Endothelial cell (in vitro differentiated cells): ENCODE measurements at regions not wholly inside any gene's neighbourhood (a gene's known extent, or its start where the extent isn't known, plus 50 kb on each side); places are given as distances from the start of the nearest gene placed in this dataset.

Experiments
- DNase-seq: peaks from one replicate; pipeline ENCODE4 v3.0.0; 2021; ENCODE audit warnings: low spot score
- H3K27ac Mint-ChIP-seq: one replicate; pipeline ENCODE4 v1.8.0; 2021; ENCODE audit warnings: mixed read lengths, inconsistent platforms; ENCODE audit not compliant: unreplicated experiment
- H3K27me3 Mint-ChIP-seq: one replicate; pipeline ENCODE4 v1.8.0; 2021; ENCODE audit warnings: mild to moderate bottlenecking, moderate library complexity, mixed read lengths, inconsistent platforms; ENCODE audit not compliant: unreplicated experiment
- H3K36me3 Mint-ChIP-seq: one replicate; pipeline ENCODE4 v1.8.0; 2021; ENCODE audit warnings: mild to moderate bottlenecking, low read depth, mixed read lengths, inconsistent platforms; ENCODE audit not compliant: unreplicated experiment
- H3K4me1 Mint-ChIP-seq: one replicate; pipeline ENCODE4 v1.8.0; 2021; ENCODE audit warnings: mild to moderate bottlenecking, mixed read lengths, inconsistent platforms; ENCODE audit not compliant: unreplicated experiment
- H3K4me3 Mint-ChIP-seq: one replicate; pipeline ENCODE4 v1.8.0; 2021; ENCODE audit warnings: mild to moderate bottlenecking, mixed read lengths, inconsistent platforms; ENCODE audit not compliant: unreplicated experiment
- H3K9me3 Mint-ChIP-seq: one replicate; pipeline ENCODE4 v1.8.0; 2021; ENCODE audit warnings: mixed read lengths, inconsistent platforms; ENCODE audit not compliant: unreplicated experiment
- TF ChIP-seq, protein P1 (sequence below): fragments of 200-600 bp; sonication (generic); IDR thresholded peaks from one replicate; pipeline ENCODE4 v1.5.0; 2021; ENCODE audit warnings: antibody characterized with exemption; ENCODE audit not compliant: unreplicated experiment

DNA sequence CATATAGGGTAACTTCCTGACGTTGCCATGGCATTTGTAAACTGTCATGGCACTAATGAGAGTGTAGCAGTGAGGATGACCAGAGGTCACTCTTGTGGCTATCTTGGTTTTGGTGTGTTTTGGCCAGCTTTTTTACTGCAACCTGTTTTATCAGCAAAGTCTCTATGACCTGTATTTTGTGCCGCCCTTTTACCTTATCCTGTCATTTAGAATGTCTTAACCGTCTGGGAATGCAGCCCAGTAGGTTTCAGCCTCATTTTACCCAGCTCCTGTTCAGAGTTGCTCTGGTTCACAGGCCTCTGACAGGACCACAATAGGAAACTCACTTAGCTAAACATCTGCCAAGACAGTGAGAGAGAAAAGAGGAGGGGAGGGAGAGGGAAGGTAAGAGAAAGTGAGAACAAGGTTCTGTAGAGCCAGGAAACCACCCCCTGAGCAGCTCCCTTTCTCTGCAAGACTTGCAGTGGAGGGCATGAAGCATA, 64.8 kb upstream of the PLEKHG3 start:
- H3K36me3 Mint-ChIP-seq = no peaks in the 10 kb centered on the region
- H3K9me3 Mint-ChIP-seq = no peaks in the 10 kb centered on the region
- no peak overlapping the region for H3K4me3 Mint-ChIP-seq
- peaks cover 29% of the 10 kb centered on the region for H3K4me1 Mint-ChIP-seq
- peak overlapping the region; percentile 62 for H3K27ac Mint-ChIP-seq
- DNase-seq = no peak
- TF ChIP-seq, protein P1, sequence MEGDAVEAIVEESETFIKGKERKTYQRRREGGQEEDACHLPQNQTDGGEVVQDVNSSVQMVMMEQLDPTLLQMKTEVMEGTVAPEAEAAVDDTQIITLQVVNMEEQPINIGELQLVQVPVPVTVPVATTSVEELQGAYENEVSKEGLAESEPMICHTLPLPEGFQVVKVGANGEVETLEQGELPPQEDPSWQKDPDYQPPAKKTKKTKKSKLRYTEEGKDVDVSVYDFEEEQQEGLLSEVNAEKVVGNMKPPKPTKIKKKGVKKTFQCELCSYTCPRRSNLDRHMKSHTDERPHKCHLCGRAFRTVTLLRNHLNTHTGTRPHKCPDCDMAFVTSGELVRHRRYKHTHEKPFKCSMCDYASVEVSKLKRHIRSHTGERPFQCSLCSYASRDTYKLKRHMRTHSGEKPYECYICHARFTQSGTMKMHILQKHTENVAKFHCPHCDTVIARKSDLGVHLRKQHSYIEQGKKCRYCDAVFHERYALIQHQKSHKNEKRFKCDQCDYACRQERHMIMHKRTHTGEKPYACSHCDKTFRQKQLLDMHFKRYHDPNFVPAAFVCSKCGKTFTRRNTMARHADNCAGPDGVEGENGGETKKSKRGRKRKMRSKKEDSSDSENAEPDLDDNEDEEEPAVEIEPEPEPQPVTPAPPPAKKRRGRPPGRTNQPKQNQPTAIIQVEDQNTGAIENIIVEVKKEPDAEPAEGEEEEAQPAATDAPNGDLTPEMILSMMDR = no peak
- H3K27me3 Mint-ChIP-seq = peaks cover 1% of the 10 kb centered on the region

DNA sequence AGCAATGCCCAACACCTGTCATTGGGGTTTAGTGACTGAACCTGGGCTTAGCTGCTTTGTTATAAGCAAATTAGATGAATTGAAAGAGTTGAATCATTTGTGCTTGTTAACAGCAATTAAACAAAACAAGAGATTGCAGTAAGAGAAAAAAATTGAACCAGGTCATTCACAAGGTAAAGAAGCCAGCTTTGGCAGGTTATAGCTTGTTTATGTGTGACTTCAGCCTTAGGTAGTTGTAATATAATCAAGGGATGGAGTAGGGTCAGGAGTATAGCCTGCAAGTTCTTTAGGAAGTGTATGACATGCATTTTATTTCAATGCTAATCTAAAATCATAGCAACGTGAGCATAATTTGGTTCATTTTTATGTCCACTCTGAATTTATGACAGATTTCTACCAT, 63.4 kb upstream of the PLEKHG3 start:
- Mint-ChIP-seq H3K4me3 (no peak overlapping the region), H3K36me3 (no peaks in the 10 kb centered on the region), H3K27me3 (peaks cover 2% of the 10 kb centered on the region), H3K4me1 (peaks cover 33% of the 10 kb centered on the region), H3K27ac (no peak overlapping the region), H3K9me3 (no peaks in the 10 kb centered on the region)
- TF ChIP-seq, protein P1 = no peak
- DNase-seq = no peak

DNA sequence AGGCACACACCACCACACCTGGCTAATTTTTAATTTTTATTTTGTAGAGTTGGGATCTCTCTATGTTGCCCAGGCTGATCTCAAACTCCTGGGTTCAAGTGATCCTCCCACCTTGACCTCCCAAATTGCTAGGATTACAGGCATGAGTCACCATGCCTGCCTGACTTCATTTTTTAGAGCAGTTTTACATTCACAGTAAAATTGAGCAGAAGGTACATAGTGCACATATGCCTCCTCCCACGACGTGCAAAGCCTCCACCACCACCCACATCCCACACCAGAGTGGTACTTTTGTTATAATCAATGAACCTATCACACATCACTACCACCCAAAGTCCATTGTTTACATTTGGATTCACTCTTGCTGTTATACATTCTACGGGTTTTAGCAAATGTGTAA, 62.5 kb upstream of the PLEKHG3 start:
- no peak for DNase-seq
- no peak overlapping the region for H3K4me3 Mint-ChIP-seq
- H3K27me3 Mint-ChIP-seq = peaks cover 2% of the 10 kb centered on the region
- H3K36me3 Mint-ChIP-seq = no peaks in the 10 kb centered on the region
- H3K9me3 Mint-ChIP-seq = no peaks in the 10 kb centered on the region
- H3K4me1 Mint-ChIP-seq = peaks cover 33% of the 10 kb centered on the region
- no peak overlapping the region for H3K27ac Mint-ChIP-seq
- TF ChIP-seq, protein P1 = no peak

DNA sequence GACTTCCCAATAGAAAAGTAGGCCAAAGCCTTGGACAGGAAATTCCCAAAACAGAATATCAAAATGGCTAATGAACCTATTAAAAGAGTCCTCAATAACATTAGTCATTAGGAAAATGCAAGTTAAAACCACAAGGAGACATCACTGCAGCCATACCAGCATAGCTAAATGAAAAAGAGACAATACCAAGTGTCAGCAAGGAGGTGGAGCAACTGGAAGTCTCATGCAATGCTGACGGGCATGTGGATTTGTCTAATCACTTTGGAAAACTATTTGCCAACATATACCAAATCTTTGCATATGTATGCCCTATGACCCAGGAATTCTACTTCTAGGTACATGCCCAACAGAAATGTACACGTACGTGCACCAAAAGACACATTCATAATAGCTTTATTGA, 60.5 kb upstream of the PLEKHG3 start:
- H3K27me3 Mint-ChIP-seq = peaks cover 2% of the 10 kb centered on the region
- no peaks in the 10 kb centered on the region for H3K36me3 Mint-ChIP-seq
- no peak overlapping the region for H3K4me3 Mint-ChIP-seq
- H3K9me3 Mint-ChIP-seq = no peaks in the 10 kb centered on the region
- H3K27ac Mint-ChIP-seq = peak overlapping the region; percentile 22
- TF ChIP-seq, protein P1 = no peak
- no peak for DNase-seq
- H3K4me1 Mint-ChIP-seq = peaks cover 35% of the 10 kb centered on the region

DNA sequence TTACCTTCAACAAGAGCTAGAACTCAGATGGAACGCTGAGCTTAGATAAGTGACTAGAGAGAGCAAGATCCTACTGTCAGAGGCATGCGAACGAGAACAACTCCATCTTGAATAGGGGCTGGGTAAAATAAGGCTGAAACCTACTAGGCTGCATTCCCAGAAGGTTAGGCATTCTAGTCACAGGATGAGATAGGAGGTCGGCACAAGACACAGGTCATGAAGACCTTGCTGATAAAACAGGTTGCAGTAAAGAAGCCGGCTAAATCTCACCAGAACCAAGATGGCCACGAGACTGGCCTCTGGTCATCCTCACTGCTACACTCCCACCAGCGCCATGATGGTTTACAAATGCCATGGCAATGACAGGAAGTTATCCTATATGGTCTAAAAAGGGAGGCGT, 59.6 kb upstream of the PLEKHG3 start:
- no peak overlapping the region for H3K4me3 Mint-ChIP-seq
- no peaks in the 10 kb centered on the region for H3K9me3 Mint-ChIP-seq
- H3K36me3 Mint-ChIP-seq = no peaks in the 10 kb centered on the region
- TF ChIP-seq, protein P1 = no peak
- no peak for DNase-seq
- peaks cover 30% of the 10 kb centered on the region for H3K4me1 Mint-ChIP-seq
- H3K27me3 Mint-ChIP-seq = peaks cover 2% of the 10 kb centered on the region
- peak overlapping the region; percentile 99 for H3K27ac Mint-ChIP-seq
